GM23338 (cell line): ENCODE measurements at regions not wholly inside any gene's neighbourhood (a gene's known extent, or its start where the extent isn't known, plus 50 kb on each side); places are given as distances from the start of the nearest gene placed in this dataset.
"Not testable (repeated sequence)": the region's sequence is repeated elsewhere in the genome, so short reads cannot be mapped to it uniquely, and the experiment has no call there.

Experiments
- CREB1 ChIP-seq: fragments of 250-450 bp; sonication (Bioruptor Pico); IDR thresholded peaks from 2 replicates; pipeline ENCODE4 v1.5.0; 2020; ENCODE audit warnings: low read depth, mild to moderate bottlenecking, moderate library complexity
- CTCF ChIP-seq, 2 experiments: fragments of 200-600 bp in 1 of 2; sonication (generic) in 1 of 2; conservative IDR thresholded peaks; 2 replicates each; pipeline versions ENCODE4 v1.5.1 to v1.6.1; 2016 to 2017; ENCODE audit warnings: antibody characterized with exemption in 2 of 2, low read depth in 2 of 2, mild to moderate bottlenecking in 2 of 2, moderate library complexity in 1 of 2
- EZH2 ChIP-seq: fragments of 200-600 bp; sonication (generic); IDR thresholded peaks from one replicate; pipeline ENCODE4 v1.8.0; 2017; ENCODE audit warnings: antibody characterized with exemption, mild to moderate bottlenecking, low read depth; ENCODE audit not compliant: unreplicated experiment
- EZH2phosphoT487 ChIP-seq: fragments of 200-600 bp; sonication (generic); IDR thresholded peaks from one replicate; pipeline ENCODE4 v1.8.1; 2018; ENCODE audit warnings: antibody characterized with exemption; ENCODE audit not compliant: unreplicated experiment
- JUNB ChIP-seq: IDR thresholded peaks from one replicate; pipeline ENCODE4 v1.6.1; 2016; ENCODE audit warnings: antibody characterized with exemption; ENCODE audit not compliant: unreplicated experiment
- NANOG ChIP-seq: IDR thresholded peaks from 2 replicates; pipeline ENCODE4 v1.6.1; 2016; ENCODE audit warnings: antibody characterized with exemption, borderline replicate concordance
- POLR2AphosphoS5 ChIP-seq: IDR thresholded peaks from 2 replicates; pipeline ENCODE4 v1.6.1; 2016; ENCODE audit warnings: antibody characterized with exemption, low read depth
- ZNF114 ChIP-seq: fragments of 250-450 bp; sonication (Bioruptor Pico); IDR thresholded peaks from 2 replicates; pipeline ENCODE4 v1.5.0; 2020; ENCODE audit warnings: mild to moderate bottlenecking, moderate library complexity
- ZNF331 ChIP-seq: fragments of 250-450 bp; sonication (Bioruptor Pico); IDR thresholded peaks from 2 replicates; pipeline ENCODE4 v1.5.0; 2020; ENCODE audit warnings: low read depth, mild to moderate bottlenecking, moderate library complexity
- TF ChIP-seq, protein P1 (sequence below): IDR thresholded peaks from one replicate; pipeline ENCODE4 v1.6.1; 2018; ENCODE audit warnings: antibody characterized with exemption; ENCODE audit not compliant: unreplicated experiment
- TF ChIP-seq, protein P2 (sequence below): IDR thresholded peaks from 2 replicates; pipeline ENCODE4 v1.6.1; 2016; ENCODE audit warnings: antibody characterized with exemption
- TF ChIP-seq, protein P3 (sequence below): fragments of 250-450 bp; sonication (Bioruptor Pico); IDR thresholded peaks from 2 replicates; pipeline ENCODE4 v1.5.0; 2020; ENCODE audit warnings: mild to moderate bottlenecking, moderate library complexity

- not testable (repeated sequence) for TF ChIP-seq POLR2AphosphoS5; EZH2phosphoT487; CTCF (conservative IDR thresholded peaks at IDR 0.05; ENCODE audit: low read depth in 2 of 2); EZH2; JUNB; NANOG; ZNF114 (CRISPR knock-in tag); ZNF331 (CRISPR knock-in tag); CREB1 (CRISPR knock-in tag)
- TF ChIP-seq, protein P1, sequence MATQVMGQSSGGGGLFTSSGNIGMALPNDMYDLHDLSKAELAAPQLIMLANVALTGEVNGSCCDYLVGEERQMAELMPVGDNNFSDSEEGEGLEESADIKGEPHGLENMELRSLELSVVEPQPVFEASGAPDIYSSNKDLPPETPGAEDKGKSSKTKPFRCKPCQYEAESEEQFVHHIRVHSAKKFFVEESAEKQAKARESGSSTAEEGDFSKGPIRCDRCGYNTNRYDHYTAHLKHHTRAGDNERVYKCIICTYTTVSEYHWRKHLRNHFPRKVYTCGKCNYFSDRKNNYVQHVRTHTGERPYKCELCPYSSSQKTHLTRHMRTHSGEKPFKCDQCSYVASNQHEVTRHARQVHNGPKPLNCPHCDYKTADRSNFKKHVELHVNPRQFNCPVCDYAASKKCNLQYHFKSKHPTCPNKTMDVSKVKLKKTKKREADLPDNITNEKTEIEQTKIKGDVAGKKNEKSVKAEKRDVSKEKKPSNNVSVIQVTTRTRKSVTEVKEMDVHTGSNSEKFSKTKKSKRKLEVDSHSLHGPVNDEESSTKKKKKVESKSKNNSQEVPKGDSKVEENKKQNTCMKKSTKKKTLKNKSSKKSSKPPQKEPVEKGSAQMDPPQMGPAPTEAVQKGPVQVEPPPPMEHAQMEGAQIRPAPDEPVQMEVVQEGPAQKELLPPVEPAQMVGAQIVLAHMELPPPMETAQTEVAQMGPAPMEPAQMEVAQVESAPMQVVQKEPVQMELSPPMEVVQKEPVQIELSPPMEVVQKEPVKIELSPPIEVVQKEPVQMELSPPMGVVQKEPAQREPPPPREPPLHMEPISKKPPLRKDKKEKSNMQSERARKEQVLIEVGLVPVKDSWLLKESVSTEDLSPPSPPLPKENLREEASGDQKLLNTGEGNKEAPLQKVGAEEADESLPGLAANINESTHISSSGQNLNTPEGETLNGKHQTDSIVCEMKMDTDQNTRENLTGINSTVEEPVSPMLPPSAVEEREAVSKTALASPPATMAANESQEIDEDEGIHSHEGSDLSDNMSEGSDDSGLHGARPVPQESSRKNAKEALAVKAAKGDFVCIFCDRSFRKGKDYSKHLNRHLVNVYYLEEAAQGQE = not testable (repeated sequence)
- TF ChIP-seq, protein P2, sequence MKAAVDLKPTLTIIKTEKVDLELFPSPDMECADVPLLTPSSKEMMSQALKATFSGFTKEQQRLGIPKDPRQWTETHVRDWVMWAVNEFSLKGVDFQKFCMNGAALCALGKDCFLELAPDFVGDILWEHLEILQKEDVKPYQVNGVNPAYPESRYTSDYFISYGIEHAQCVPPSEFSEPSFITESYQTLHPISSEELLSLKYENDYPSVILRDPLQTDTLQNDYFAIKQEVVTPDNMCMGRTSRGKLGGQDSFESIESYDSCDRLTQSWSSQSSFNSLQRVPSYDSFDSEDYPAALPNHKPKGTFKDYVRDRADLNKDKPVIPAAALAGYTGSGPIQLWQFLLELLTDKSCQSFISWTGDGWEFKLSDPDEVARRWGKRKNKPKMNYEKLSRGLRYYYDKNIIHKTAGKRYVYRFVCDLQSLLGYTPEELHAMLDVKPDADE = not testable (repeated sequence)
- TF ChIP-seq, protein P3, sequence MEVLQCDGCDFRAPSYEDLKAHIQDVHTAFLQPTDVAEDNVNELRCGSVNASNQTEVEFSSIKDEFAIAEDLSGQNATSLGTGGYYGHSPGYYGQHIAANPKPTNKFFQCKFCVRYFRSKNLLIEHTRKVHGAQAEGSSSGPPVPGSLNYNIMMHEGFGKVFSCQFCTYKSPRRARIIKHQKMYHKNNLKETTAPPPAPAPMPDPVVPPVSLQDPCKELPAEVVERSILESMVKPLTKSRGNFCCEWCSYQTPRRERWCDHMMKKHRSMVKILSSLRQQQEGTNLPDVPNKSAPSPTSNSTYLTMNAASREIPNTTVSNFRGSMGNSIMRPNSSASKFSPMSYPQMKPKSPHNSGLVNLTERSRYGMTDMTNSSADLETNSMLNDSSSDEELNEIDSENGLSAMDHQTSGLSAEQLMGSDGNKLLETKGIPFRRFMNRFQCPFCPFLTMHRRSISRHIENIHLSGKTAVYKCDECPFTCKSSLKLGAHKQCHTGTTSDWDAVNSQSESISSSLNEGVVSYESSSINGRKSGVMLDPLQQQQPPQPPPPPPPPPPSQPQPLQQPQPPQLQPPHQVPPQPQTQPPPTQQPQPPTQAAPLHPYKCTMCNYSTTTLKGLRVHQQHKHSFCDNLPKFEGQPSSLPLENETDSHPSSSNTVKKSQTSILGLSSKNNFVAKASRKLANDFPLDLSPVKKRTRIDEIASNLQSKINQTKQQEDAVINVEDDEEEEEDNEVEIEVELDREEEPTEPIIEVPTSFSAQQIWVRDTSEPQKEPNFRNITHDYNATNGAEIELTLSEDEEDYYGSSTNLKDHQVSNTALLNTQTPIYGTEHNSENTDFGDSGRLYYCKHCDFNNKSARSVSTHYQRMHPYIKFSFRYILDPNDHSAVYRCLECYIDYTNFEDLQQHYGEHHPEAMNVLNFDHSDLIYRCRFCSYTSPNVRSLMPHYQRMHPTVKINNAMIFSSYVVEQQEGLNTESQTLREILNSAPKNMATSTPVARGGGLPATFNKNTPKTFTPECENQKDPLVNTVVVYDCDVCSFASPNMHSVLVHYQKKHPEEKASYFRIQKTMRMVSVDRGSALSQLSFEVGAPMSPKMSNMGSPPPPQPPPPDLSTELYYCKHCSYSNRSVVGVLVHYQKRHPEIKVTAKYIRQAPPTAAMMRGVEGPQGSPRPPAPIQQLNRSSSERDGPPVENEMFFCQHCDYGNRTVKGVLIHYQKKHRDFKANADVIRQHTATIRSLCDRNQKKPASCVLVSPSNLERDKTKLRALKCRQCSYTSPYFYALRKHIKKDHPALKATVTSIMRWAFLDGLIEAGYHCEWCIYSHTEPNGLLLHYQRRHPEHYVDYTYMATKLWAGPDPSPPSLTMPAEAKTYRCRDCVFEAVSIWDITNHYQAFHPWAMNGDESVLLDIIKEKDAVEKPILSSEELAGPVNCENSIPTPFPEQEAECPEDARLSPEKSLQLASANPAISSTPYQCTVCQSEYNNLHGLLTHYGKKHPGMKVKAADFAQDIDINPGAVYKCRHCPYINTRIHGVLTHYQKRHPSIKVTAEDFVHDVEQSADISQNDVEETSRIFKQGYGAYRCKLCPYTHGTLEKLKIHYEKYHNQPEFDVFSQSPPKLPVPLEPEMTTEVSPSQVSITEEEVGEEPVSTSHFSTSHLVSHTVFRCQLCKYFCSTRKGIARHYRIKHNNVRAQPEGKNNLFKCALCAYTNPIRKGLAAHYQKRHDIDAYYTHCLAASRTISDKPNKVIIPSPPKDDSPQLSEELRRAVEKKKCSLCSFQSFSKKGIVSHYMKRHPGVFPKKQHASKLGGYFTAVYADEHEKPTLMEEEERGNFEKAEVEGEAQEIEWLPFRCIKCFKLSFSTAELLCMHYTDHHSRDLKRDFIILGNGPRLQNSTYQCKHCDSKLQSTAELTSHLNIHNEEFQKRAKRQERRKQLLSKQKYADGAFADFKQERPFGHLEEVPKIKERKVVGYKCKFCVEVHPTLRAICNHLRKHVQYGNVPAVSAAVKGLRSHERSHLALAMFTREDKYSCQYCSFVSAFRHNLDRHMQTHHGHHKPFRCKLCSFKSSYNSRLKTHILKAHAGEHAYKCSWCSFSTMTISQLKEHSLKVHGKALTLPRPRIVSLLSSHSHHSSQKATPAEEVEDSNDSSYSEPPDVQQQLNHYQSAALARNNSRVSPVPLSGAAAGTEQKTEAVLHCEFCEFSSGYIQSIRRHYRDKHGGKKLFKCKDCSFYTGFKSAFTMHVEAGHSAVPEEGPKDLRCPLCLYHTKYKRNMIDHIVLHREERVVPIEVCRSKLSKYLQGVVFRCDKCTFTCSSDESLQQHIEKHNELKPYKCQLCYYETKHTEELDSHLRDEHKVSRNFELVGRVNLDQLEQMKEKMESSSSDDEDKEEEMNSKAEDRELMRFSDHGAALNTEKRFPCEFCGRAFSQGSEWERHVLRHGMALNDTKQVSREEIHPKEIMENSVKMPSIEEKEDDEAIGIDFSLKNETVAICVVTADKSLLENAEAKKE (CRISPR knock-in tag) = not testable (repeated sequence)
Measured at GRCh38 chr9:101820983-101821382, 82.5 kb upstream of the GRIN3A start.
